GM13976 (cell line): ENCODE measurements at regions not wholly inside any gene's neighbourhood (a gene's known extent, or its start where the extent isn't known, plus 50 kb on each side); places are given as distances from the start of the nearest gene placed in this dataset.

Experiments
- DNase-seq: peaks from one replicate; pipeline ENCODE4 v3.0.0; 2012; ENCODE audit warnings: low spot score
- in situ Hi-C: fragments of 300-500 bp; cut with MboI; formaldehyde crosslinking; loops from one replicate; pipeline ENCODE4 v1.12.0; 2022; ENCODE audit warnings: low sequenced_read_pairs, mixed read lengths, inconsistent platforms; ENCODE audit not compliant: unreplicated experiment
- TF ChIP-seq, protein P1 (sequence below): IDR thresholded peaks from 2 replicates; pipeline ENCODE4 v1.5.1; 2012; ENCODE audit warnings: borderline replicate concordance, mild to moderate bottlenecking; ENCODE audit not compliant: insufficient read depth; ENCODE audit errors: extremely low read depth, missing control alignments, control extremely low read depth

DNA sequence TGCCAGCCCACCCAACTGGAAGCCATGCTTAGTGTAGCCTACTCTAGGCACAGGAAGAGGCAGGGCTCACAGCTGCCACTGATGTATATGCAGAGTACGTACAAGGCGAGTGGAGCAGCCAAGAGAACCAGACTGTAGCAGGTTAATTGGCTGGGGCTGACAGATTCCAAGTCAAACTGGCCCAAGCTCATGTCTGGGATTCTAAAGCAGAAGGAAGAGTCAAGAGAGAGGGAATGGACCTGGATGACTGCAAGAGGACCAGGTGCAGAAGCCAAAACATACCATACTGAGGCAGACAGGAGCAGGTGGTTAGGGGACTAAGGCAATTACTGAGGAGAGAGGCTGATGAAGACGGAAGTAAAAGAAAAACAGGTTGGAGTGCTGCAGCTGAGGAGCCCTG, 51.3 kb upstream of the LRRN2 start:
- TF ChIP-seq, protein P1, sequence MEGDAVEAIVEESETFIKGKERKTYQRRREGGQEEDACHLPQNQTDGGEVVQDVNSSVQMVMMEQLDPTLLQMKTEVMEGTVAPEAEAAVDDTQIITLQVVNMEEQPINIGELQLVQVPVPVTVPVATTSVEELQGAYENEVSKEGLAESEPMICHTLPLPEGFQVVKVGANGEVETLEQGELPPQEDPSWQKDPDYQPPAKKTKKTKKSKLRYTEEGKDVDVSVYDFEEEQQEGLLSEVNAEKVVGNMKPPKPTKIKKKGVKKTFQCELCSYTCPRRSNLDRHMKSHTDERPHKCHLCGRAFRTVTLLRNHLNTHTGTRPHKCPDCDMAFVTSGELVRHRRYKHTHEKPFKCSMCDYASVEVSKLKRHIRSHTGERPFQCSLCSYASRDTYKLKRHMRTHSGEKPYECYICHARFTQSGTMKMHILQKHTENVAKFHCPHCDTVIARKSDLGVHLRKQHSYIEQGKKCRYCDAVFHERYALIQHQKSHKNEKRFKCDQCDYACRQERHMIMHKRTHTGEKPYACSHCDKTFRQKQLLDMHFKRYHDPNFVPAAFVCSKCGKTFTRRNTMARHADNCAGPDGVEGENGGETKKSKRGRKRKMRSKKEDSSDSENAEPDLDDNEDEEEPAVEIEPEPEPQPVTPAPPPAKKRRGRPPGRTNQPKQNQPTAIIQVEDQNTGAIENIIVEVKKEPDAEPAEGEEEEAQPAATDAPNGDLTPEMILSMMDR: no peak
- in situ Hi-C loops: no loop called here
- no peak for DNase-seq

DNA sequence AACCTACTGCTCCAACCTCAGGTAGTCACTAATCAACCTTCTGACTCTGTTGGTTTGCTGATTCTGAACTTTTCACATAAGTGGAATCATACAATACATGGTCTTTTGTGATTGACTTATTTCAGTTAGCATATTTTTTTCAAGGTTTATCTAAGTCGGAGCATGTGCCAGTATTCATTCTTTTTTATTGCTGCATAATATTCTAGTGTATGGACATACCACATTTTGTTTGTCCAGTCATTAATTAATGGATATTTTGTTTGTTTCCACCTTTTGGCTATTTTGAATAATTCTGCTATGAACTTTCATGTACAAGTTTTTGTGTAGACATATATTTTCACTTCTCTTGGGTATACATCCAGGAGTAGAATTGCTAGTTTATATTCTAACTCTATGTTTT, 53.0 kb upstream of the LRRN2 start:
- no peak for DNase-seq
- TF ChIP-seq, protein P1: no peak
- in situ Hi-C loops: no loop called here

DNA sequence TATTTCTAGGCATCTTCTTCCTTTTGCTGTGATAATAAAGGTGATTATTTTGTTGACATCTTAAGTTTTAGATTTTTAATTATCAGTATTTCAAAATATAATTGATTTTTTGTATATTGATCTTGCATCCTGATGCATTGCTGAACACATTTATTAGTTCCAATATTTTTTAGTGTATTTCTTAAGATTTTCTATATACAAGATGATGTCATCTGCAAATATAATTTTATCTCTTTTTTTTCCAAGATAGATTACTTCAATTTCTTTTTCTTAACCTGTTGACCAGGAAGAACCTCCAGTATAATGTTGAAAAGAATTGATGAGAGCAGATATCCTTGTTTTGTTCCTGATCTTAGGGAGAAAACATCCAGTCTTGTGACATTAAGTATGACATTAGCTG, 54.8 kb upstream of the LRRN2 start:
- in situ Hi-C loops: no loop called here
- DNase-seq: no peak
- TF ChIP-seq, protein P1: no peak

DNA sequence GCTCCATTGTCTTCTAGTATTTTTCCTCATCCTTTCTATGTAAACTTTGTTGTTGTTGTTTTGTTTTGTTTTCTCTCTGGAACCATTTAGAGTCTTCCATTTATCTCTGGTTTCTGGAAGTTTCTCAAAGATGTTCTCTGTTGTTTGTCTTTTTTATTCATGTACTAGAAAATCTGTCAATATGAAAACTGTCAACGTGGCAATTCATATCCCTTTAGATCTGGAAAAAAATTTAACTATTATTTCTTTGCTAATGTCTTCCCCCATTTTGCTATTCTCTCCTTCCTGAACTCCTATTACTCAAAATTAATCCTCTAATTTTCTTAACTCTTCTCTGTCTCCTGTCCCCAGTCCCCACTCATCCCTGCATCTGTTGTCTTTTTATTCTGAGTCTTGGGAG, 55.9 kb upstream of the LRRN2 start:
- TF ChIP-seq, protein P1: no peak
- in situ Hi-C loops: no loop called here
- no peak for DNase-seq

DNA sequence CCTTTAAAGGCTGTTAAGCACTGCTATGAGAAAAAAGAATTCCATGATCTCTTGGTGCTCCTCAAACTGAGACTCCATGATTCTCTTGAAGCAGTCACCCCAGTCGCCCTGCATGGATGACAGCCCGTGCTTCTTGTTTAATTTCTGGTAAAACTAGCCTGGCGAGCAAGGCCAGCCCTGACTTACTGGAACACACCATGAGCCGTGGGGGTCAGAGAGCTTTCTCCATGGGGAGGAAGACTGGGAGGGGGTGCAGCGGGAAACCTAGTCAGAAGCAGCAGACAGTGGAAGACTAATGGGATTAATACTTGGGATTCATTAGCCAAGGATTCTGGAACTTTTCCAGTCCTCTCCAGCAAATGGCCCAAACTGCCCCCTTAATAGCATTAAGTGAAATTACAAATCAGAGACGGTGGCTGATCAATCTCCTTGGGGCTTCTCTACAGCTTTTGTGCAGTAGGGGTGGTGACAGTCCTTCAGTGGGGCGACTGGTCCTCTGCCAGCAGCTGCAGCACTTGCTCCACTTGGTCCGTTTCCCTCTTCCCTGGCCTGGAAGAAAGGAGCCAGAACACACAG, 57.2 kb upstream of the LRRN2 start:
- no peak for DNase-seq
- TF ChIP-seq, protein P1: no peak
- in situ Hi-C loops: no loop called here

DNA sequence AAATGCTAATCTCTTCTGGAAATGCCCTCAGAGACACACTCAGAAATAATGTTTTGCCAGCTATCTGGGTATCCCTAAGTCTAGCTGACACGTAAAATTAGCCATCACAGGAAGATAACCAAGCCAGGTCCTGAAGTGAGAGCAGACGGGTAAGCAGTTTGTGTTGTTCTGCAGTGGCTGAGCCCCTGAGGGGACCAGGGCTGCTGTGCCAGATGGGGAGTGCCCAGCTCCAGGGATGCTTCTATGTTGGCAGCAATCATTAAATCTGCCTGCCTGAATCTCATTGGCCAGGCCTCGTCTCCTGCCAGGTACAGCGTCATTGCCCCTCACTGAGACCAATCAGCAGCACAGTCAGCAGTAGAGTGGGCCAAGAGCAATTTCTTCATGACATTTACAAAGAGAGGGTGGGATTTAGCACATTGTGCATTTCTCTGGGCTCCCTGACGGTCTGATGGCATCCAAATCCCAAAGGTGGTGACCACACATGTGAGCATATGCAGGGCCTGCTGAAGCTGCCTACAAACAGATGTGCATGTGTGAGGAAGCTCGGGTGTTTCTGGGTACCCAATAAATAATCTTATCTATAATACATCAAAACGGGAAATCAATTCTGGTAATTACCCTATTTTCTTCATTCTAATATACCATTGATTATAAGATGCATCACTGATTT, 58.7 kb upstream of the LRRN2 start:
- TF ChIP-seq, protein P1: no peak
- DNase-seq: no peak
- in situ Hi-C loops: no loop called here
